ENCODE measurements at regions not wholly inside any gene's neighbourhood (a gene's known extent, or its start where the extent isn't known, plus 50 kb on each side); places are given as distances from the start of the nearest gene placed in this dataset.
"Not testable (repeated sequence)": the region's sequence is repeated elsewhere in the genome, so short reads cannot be mapped to it uniquely, and the experiment has no call there.

- not testable (repeated sequence) for TF ChIP-seq EZH2 (IDR thresholded peaks at IDR 0.05; ENCODE audit: insufficient read depth, poor library complexity, severe bottlenecking); EZH2phosphoT487 (IDR thresholded peaks at IDR 0.05; ENCODE audit: insufficient read depth, low read depth)
Measured at GRCh38 chr15:101963687-101964086, 151.7 kb downstream of the OR4F15 start.

Data from GM23248 (cell line).